ENCODE measurements at regions not wholly inside any gene's neighbourhood (a gene's known extent, or its start where the extent isn't known, plus 50 kb on each side); places are given as distances from the start of the nearest gene placed in this dataset.

DNA sequence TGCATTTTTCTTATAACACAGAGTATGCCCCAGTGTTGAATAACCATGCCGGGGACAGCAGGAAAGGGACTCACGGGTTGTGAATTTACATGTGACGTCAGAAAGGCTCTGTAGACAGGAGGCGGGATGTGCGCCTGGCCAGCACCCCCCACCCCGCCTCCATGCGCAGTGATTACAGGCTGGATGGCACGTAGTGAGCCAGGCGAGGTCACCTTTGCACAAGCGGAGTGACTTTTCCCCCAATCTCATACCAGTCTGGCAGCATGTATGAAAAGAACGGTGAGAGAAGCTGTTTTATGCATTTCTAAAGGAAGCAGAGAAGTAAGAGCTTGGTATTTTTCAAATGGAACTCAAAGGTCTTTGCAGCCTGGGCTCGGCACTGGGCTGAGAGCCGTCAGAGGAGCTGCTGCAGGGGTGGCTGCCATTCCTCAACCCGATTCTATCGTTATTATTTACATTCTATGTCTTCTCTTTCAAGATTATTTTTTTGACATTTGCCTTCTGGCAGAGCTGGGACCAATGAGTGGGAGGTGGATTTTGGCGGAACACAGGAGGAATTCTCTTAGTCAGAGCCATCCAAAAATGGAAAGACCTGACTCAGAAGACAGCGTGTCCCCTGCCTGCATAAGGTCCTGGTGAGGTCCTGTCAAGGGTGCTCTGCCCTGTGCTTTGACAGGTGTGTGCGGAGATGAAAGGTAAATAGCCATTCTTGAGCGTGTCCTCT, 115.6 kb upstream of the SLC45A1 start:
- TF ChIP-seq, protein P1, sequence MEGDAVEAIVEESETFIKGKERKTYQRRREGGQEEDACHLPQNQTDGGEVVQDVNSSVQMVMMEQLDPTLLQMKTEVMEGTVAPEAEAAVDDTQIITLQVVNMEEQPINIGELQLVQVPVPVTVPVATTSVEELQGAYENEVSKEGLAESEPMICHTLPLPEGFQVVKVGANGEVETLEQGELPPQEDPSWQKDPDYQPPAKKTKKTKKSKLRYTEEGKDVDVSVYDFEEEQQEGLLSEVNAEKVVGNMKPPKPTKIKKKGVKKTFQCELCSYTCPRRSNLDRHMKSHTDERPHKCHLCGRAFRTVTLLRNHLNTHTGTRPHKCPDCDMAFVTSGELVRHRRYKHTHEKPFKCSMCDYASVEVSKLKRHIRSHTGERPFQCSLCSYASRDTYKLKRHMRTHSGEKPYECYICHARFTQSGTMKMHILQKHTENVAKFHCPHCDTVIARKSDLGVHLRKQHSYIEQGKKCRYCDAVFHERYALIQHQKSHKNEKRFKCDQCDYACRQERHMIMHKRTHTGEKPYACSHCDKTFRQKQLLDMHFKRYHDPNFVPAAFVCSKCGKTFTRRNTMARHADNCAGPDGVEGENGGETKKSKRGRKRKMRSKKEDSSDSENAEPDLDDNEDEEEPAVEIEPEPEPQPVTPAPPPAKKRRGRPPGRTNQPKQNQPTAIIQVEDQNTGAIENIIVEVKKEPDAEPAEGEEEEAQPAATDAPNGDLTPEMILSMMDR (IDR thresholded peaks at IDR 0.05) = no peak
- Histone ChIP-seq H3K36me3 (no peaks in the 10 kb centered on the region), H3K4me1 (peaks cover 38% of the 10 kb centered on the region), H3K4me3 (peak overlapping the region; percentile 16), H3K27ac (peak overlapping the region; percentile 79), H3K27me3 (no peaks in the 10 kb centered on the region), H3K9me3 (no peaks in the 10 kb centered on the region)
- intact Hi-C loops (cut with DNase I) = no loop called here
- DNase-seq (peak; percentile 73), ATAC-seq (peak; percentile 70)

DNA sequence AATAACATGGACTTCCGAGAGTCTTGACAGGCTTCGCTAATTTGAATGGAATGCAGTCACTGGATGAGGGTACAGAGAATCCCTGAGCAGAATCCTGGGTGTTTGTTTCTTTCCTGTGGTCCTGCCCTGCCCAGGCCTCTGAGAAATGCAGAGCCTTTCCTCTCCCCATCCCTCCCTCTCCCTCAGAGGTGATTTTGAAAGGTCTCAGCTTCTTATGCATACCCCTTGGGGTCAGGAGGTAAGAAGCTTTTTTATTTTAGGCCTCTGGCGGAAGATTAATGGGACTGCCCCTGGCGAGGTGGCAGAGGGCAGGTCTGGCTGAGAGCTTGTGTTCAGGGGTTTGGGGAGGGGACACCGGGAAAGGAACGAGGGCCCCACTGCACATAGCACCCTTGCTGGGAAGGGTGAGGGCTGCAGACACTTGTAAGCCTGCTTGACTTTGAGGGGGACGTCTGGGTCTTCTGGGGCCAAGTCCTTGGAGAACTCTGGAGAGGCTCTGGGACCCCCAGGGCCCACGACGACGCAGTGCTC, 116.5 kb upstream of the SLC45A1 start:
- Histone ChIP-seq H3K4me1 (peaks cover 39% of the 10 kb centered on the region), H3K9me3 (no peaks in the 10 kb centered on the region), H3K27ac (peak overlapping the region; percentile 79), H3K27me3 (no peaks in the 10 kb centered on the region), H3K36me3 (no peaks in the 10 kb centered on the region), H3K4me3 (no peak overlapping the region)
- TF ChIP-seq, protein P1 (IDR thresholded peaks at IDR 0.05) = no peak
- intact Hi-C loops (cut with DNase I) = no loop called here
- DNase-seq = no peak
- ATAC-seq = peak; percentile 74

DNA sequence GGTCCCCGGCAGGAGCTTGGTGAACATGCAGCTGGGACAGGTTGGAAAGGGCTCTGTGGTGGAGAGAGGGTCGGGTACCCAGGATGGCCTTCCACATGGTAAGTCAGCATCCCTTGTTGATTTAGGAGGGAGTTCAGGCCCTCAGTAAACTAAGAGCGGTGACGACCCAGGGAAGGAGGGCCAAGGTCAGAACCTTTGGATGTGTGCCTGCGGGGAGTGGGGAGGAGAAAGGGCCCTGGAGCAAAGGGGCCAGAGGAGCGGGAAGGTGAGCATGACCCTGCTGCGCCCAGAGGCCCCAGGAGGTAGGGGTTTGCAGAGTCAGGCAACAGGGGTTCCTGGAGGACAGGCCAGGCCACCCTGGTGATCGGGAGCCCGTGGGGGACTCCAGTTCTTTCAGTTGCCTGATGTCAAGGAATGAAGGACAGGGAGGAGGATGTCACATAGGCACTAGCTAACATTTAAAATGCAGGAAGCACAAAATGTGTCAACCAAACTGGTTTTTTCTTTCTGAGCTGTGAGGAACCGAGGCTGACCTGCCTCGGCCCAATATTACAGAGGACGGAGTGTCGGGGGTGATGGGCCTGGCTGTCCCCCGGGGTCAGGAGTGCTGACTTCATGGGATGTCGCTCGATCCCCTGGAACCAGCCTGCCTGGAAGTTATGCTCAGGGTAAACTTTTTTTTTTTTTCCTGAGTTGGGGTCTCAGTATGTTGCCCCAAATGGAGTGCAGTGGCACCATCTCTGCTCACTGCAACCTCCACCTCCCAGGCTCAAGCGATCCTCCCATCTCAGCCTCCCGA, 117.4 kb upstream of the SLC45A1 start:
- TF ChIP-seq, protein P1 (IDR thresholded peaks at IDR 0.05) = no peak
- Histone ChIP-seq H3K27me3 (no peaks in the 10 kb centered on the region), H3K36me3 (no peaks in the 10 kb centered on the region), H3K27ac (no peak overlapping the region), H3K4me3 (no peak overlapping the region), H3K9me3 (no peaks in the 10 kb centered on the region), H3K4me1 (peaks cover 39% of the 10 kb centered on the region)
- intact Hi-C loops (cut with DNase I) = no loop called here
- ATAC-seq (no peak), DNase-seq (no peak)

DNA sequence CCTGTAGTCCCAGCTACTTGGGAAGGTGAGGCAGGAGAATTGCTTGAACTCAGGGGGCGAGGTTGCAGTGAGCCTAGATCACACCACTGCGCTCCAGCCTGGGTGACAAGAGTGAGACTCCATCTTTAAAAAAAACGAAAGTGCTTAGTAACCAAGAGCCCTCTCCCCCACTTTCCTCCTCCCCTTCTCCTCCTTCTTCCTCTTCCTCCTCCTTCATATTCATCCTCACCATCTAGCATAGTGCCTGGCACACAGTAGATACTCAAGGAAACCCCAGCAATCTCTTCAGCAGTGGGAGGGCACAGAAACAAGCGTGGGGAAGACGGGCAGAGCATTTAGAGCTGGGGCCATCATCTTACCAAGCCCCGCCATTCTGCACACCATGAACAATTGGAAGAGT, 119.4 kb upstream of the SLC45A1 start:
- ATAC-seq (no peak), DNase-seq (no peak)
- Histone ChIP-seq H3K27me3 (no peaks in the 10 kb centered on the region), H3K9me3 (no peaks in the 10 kb centered on the region), H3K36me3 (no peaks in the 10 kb centered on the region), H3K4me1 (peaks cover 31% of the 10 kb centered on the region), H3K27ac (peak overlapping the region; percentile 17), H3K4me3 (no peak overlapping the region)
- intact Hi-C loops (cut with DNase I) = no loop called here
- TF ChIP-seq, protein P1 (IDR thresholded peaks at IDR 0.05) = no peak

DNA sequence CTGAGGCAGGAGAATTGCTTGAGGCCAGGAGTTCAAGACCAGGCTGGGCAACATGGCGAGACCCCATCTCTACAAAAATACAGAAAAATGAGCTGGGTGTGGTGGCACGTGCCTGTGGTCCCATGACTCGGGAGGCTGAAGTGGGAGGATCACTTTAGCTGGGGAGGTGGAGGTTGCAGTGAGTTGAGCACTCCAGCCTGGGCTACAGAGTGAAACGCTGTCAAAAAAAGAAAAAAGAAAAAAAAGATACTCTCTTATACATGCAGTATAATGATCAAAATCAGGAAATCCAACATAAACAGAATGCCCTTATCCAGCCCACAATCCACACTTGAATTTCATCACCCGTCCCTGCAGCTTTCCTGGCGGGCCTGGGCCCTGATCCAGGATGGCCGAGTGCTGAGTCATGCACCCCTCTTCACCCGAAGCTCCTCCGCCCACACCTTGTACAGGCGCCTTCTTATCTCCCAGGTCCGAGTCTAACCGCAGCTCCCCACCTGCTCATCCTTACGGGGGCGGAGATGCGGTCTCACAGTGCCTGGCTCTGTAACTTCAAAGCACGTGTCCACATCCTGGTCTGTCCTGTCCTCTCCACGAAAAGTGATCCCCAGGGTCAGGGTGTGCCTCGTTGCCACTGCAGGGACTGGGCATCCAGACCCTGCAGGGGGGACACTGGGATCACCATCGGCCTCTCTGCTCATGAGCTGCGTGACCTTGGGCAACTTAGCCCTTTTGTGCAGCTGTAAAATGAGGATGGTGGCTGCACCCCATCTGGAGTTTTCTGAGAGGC, 120.2 kb upstream of the SLC45A1 start:
- intact Hi-C loops (cut with DNase I) = no loop called here
- DNase-seq (peak; percentile 90), ATAC-seq (peak; percentile 74)
- TF ChIP-seq, protein P1 (IDR thresholded peaks at IDR 0.05) = no peak
- Histone ChIP-seq H3K4me3 (no peak overlapping the region), H3K27ac (peak overlapping the region; percentile 17), H3K27me3 (no peaks in the 10 kb centered on the region), H3K4me1 (peaks cover 25% of the 10 kb centered on the region), H3K9me3 (no peaks in the 10 kb centered on the region), H3K36me3 (no peaks in the 10 kb centered on the region)
